HepG2 (cell line): ENCODE measurements at regions not wholly inside any gene's neighbourhood (a gene's known extent, or its start where the extent isn't known, plus 50 kb on each side); places are given as distances from the start of the nearest gene placed in this dataset.

ENCODE experiments used
- ATAC-seq: fragments of 200-7000 bp; cut with Tn5 transposase; 3 replicates; pipeline ENCODE4 v1.9.1; 2020; ENCODE audit warnings: mild to moderate bottlenecking, moderate library complexity
- BruUV-seq: library from RNA; stranded (reverse); fragments of 400-500 nt; replicated peaks from 2 replicates; lab custom pipeline; 2021; lab: Mats Ljungman, UMichigan
- CTCF ChIA-PET: fragments of 300-600 bp; formaldehyde crosslinking; extraction: SDS; loops from one replicate; lab custom pipeline; 2021; ENCODE audit warnings: low total read pairs, inconsistent platforms, low intra/inter-chr PET ratio; lab: Yijun Ruan, JAX
- POLR2A ChIA-PET: fragments of 350-600 bp; sonication (Branson Sonifier 250); formaldehyde crosslinking; loops from one replicate; lab custom pipeline; 2020; ENCODE audit warnings: antibody characterized with exemption, inconsistent platforms; lab: Yijun Ruan, JAX
- DNase-seq: peaks from one replicate; pipeline ENCODE4 v3.0.0-alpha.2; 2015; ENCODE audit warnings: low spot score
- FAIRE-seq: peaks from 3 replicates; lab custom pipeline; 2011; peaks lifted over from hg19 to GRCh38; lab: Jason Lieb, UNC
- H2AFZ ChIP-seq: one replicate; pipeline ENCODE4 v1.6.1; 2011; ENCODE audit warnings: low read length, inconsistent platforms
- H3K27ac ChIP-seq: fragments of 300-600 bp; 3 replicates; pipeline ENCODE4 v1.8.0; 2011; ENCODE audit warnings: mixed run types, mild to moderate bottlenecking, mixed read lengths, low read length, inconsistent platforms; ENCODE audit not compliant: insufficient read depth; ENCODE audit errors: extremely low read length
- H3K27me3 ChIP-seq, 2 experiments: fragments of 200-600 bp in 1 of 2; 2 replicates in 1 of 2; 3 replicates in 1 of 2; pipeline versions ENCODE4 v1.6.0 to v1.8.0; 2011; ENCODE audit warnings: low read length in 2 of 2, mild to moderate bottlenecking in 2 of 2, moderate library complexity in 2 of 2, inconsistent platforms in 1 of 2; ENCODE audit not compliant: insufficient read depth in 2 of 2, control insufficient read depth in 1 of 2
- H3K36me3 ChIP-seq, 2 experiments: fragments of 200-600 bp in 1 of 2; replicated peaks in 1 of 2; 2 replicates in 1 of 2; 3 replicates in 1 of 2; pipeline versions ENCODE4 v1.5.1 to v1.8.0; 2011; ENCODE audit warnings: low read length in 2 of 2, inconsistent platforms in 1 of 2; ENCODE audit not compliant: insufficient read depth in 2 of 2, control insufficient read depth in 1 of 2
- H3K4me1 ChIP-seq: 2 replicates; pipeline ENCODE4 v1.5.1; 2012; ENCODE audit warnings: low read length, inconsistent platforms; ENCODE audit not compliant: insufficient read depth
- H3K4me2 ChIP-seq: 2 replicates; pipeline ENCODE4 v1.6.0; 2011; ENCODE audit warnings: low read depth, low read length, inconsistent platforms
- H3K4me3 ChIP-seq, 3 experiments: fragments of 200-600 bp in 1 of 3; sonication (generic), shearing (Covaris generic) in 1 of 3; replicated peaks in 1 of 3; 2 replicates each; pipeline ENCODE4 v1.5.1; 2011 to 2016; ENCODE audit warnings: low read length in 3 of 3, inconsistent platforms in 2 of 3, low read depth in 2 of 3, mild to moderate bottlenecking in 2 of 3, control low read depth in 1 of 3, mixed read lengths in 1 of 3; ENCODE audit not compliant: insufficient read depth in 1 of 3
- H3K79me2 ChIP-seq: one replicate; pipeline ENCODE4 v1.6.1; 2011; ENCODE audit warnings: low read length, inconsistent platforms; ENCODE audit not compliant: insufficient read depth
- H3K9ac ChIP-seq: 2 replicates; pipeline ENCODE4 v1.6.0; 2011; ENCODE audit warnings: mild to moderate bottlenecking, low read depth, low read length, inconsistent platforms; ENCODE audit not compliant: insufficient read depth
- H3K9me3 ChIP-seq: 2 replicates; pipeline ENCODE4 v1.5.1; 2012; ENCODE audit warnings: mild to moderate bottlenecking, low read length
- H4K20me1 ChIP-seq: 2 replicates; pipeline ENCODE4 v1.6.0; 2011; ENCODE audit warnings: inconsistent platforms, mild to moderate bottlenecking, low read length, moderate library complexity; ENCODE audit not compliant: insufficient read depth
- ATAD3A ChIP-seq: sonication (generic); formaldehyde crosslinking; IDR thresholded peaks from 2 replicates; pipeline ENCODE4 v1.4.0; 2020; ENCODE audit warnings: missing genetic modification reagents
- CHCHD3 ChIP-seq: sonication (generic); formaldehyde crosslinking; IDR thresholded peaks from 2 replicates; pipeline ENCODE4 v1.8.0; 2022; ENCODE audit warnings: mild to moderate bottlenecking, missing genetic modification reagents, moderate library complexity
- CSRNP1 ChIP-seq: sonication (generic); formaldehyde crosslinking; IDR thresholded peaks from 2 replicates; pipeline ENCODE4 v1.8.1; 2023; ENCODE audit warnings: mild to moderate bottlenecking, missing genetic modification reagents
- POLR2A ChIP-seq, 2 experiments: IDR thresholded peaks; 2 replicates each; pipeline ENCODE4 v1.6.1; 2011; ENCODE audit warnings: low read depth in 2 of 2, low read length in 2 of 2, mild to moderate bottlenecking in 1 of 2, moderate library complexity in 1 of 2; ENCODE audit not compliant: insufficient read depth in 1 of 2
- SOX6 ChIP-seq, 2 experiments: fragments of 450-650 bp in 1 of 2; sonication (generic) in 1 of 2; formaldehyde crosslinking in 1 of 2; IDR thresholded peaks; 2 replicates each; pipeline versions ENCODE4 v1.4.0 to v1.6.1; 2017 to 2020; ENCODE audit warnings: antibody characterized with exemption in 1 of 2, mild to moderate bottlenecking in 1 of 2, missing genetic modification reagents in 1 of 2
- TBX2 ChIP-seq: sonication (generic); formaldehyde crosslinking; IDR thresholded peaks from 2 replicates; pipeline ENCODE4 v1.5.0; 2020; ENCODE audit warnings: missing genetic modification reagents, mild to moderate bottlenecking, borderline replicate concordance
- ZGPAT ChIP-seq: IDR thresholded peaks from 2 replicates; pipeline ENCODE4 v1.6.1; 2016; ENCODE audit warnings: mild to moderate bottlenecking
- ZNF275 ChIP-seq: sonication (generic); formaldehyde crosslinking; IDR thresholded peaks from 2 replicates; pipeline ENCODE4 v1.8.0; 2022; ENCODE audit warnings: missing genetic modification reagents, mild to moderate bottlenecking, inconsistent platforms, borderline replicate concordance
- ZNF598 ChIP-seq: sonication (generic); formaldehyde crosslinking; IDR thresholded peaks from 2 replicates; pipeline ENCODE4 v1.5.1; 2020; ENCODE audit warnings: mild to moderate bottlenecking, missing genetic modification reagents, borderline replicate concordance
- ZNF615 ChIP-seq: sonication (generic); formaldehyde crosslinking; IDR thresholded peaks from 2 replicates; pipeline ENCODE4 v1.5.0; 2020; ENCODE audit warnings: mild to moderate bottlenecking, missing genetic modification reagents, borderline replicate concordance
- ZSCAN22 ChIP-seq: sonication (generic); formaldehyde crosslinking; IDR thresholded peaks from 2 replicates; pipeline ENCODE4 v1.4.0; 2020; ENCODE audit warnings: mild to moderate bottlenecking, missing genetic modification reagents
- WGBS: methylation state at CpG from one replicate; pipeline ENCODE4 v1.1.6; 2017; ENCODE audit warnings: low lambda C conversion rate; 5-methylcytosine and 5-hydroxymethylcytosine counted together
- in situ Hi-C: cut with HindIII; loops from 2 replicates; pipeline ENCODE4 v1.10.0; 2017; ENCODE audit warnings: low pct_unique_long_range_greater_than_20kb; ENCODE audit not compliant: extremely low pct_ligation_motif_present
- intact Hi-C: fragments of 100-400 bp; cut with micrococcal nuclease; formaldehyde crosslinking; loops from one replicate; pipeline ENCODE4 v1.10.0; 2022; ENCODE audit not compliant: unreplicated experiment

- TF ChIP-seq POLR2A (IDR thresholded peaks at IDR 0.05; ENCODE audit: insufficient read depth in 1 of 2, low read depth in 2 of 2, low read length in 2 of 2) (no peak), CSRNP1 (CRISPR knock-in tag) (no peak), ZNF598 (no peak), ZSCAN22 (CRISPR knock-in tag) (no peak), ZNF275 (CRISPR knock-in tag) (no peak)
- TF ChIP-seq, all 625 proteins: peak for 0
- Histone ChIP-seq H3K4me1 (no peaks in the 10 kb centered on the region), H3K36me3 (no peaks in the 10 kb centered on the region), H2AFZ (no peak overlapping the region), H4K20me1 (no peaks in the 10 kb centered on the region), H3K4me2 (no peak overlapping the region), H3K27me3 (no peaks in the 10 kb centered on the region), H3K9me3 (0 out of 2 replicates have a peak, but pooled peaks cover 1% of the 10 kb centered on the region), H3K27ac (no peak overlapping the region), H3K79me2 (no peaks in the 10 kb centered on the region), H3K4me3 (no peak overlapping the region), H3K9ac (no peak overlapping the region)
- POLR2A ChIA-PET = no interaction called here
- no TSS peak for BruUV-seq
- CTCF ChIA-PET = no interaction called here
- DNase-seq (no peak), FAIRE-seq (no peak), ATAC-seq (no peak)
- 49% methylated on average over 2 of the region's 2 CpGs for WGBS
- in situ Hi-C loops = no loop called here
- intact Hi-C loops = no loop called here
These were observed 369.0 kb downstream of the HINT1 start for GRCh38 chr5:130796032-130796431.

GRCh38 chr5:130795037-130795436 is 370.0 kb downstream of the HINT1 start:
- no TSS peak for BruUV-seq
- H3K4me2 ChIP-seq = no peak overlapping the region
- POLR2A ChIA-PET = no interaction called here
- ATAC-seq (no peak), DNase-seq (no peak), FAIRE-seq (no peak)
- no peak overlapping the region for H3K27ac ChIP-seq
- intact Hi-C loops (no loop called here), in situ Hi-C loops (no loop called here)
- no peak overlapping the region for H2AFZ ChIP-seq
- H3K4me1 ChIP-seq = no peaks in the 10 kb centered on the region
- TF ChIP-seq ZGPAT = no peak
- TF ChIP-seq CHCHD3 (CRISPR knock-in tag) = no peak
- TF ChIP-seq TBX2 (CRISPR knock-in tag) = no peak
- TF ChIP-seq SOX6 (IDR thresholded peaks at IDR 0.05) = no peak
- no peak for TF ChIP-seq SOX6 (CRISPR knock-in tag; IDR thresholded peaks at IDR 0.05)
- no peak for TF ChIP-seq ATAD3A (CRISPR knock-in tag)
- no peak for TF ChIP-seq ZNF615 (CRISPR knock-in tag)
- 8% methylated on average over 2 of the region's 2 CpGs for WGBS
- no peak overlapping the region for H3K4me3 ChIP-seq
- no peaks in the 10 kb centered on the region for H3K27me3 ChIP-seq
- CTCF ChIA-PET = no interaction called here
- H3K9ac ChIP-seq = no peak overlapping the region
- no peaks in the 10 kb centered on the region for H3K36me3 ChIP-seq
- no peaks in the 10 kb centered on the region for H3K9me3 ChIP-seq
- H4K20me1 ChIP-seq = no peaks in the 10 kb centered on the region
- no peaks in the 10 kb centered on the region for H3K79me2 ChIP-seq
